ENCODE measurements at regions not wholly inside any gene's neighbourhood (a gene's known extent, or its start where the extent isn't known, plus 50 kb on each side); places are given as distances from the start of the nearest gene placed in this dataset.
A peak's percentile ranks its signal among the peaks of the same experiment; 100 is the strongest.

- CTCF ChIA-PET, result interaction anchor here (0.6 to 1.0 kb wide), 3 partner anchors 10 to 137 kb away, joined by 3 read pairs; no protein-coding TSS in a partner anchor
- Histone ChIP-seq H3K27ac (ENCODE audit: insufficient read depth in 1 of 2, low read depth in 1 of 2, low read length in 2 of 2, poor library complexity in 1 of 2, severe bottlenecking in 2 of 2) (no peak overlapping the region), H3K27me3 (replicated peaks in 2 of 5; ENCODE audit: control insufficient read depth in 4 of 5, insufficient read depth in 5 of 5, low read length in 4 of 5) (no peaks in the 10 kb centered on the region), H3K4me1 (ENCODE audit: control extremely low read depth in 1 of 4, control insufficient read depth in 4 of 4, insufficient read depth in 4 of 4, low read length in 3 of 4) (peaks cover 10 to 22% (median 15%) of the 10 kb centered on the region in 4 experiments), H3K36me3 (ENCODE audit: control insufficient read depth in 4 of 4, insufficient read depth in 4 of 4, low read length in 3 of 4) (no peaks in the 10 kb centered on the region), H3K9me3 (ENCODE audit: control extremely low read depth in 1 of 5, control insufficient read depth in 4 of 5, insufficient read depth in 2 of 5, low read depth in 1 of 5, low read length in 4 of 5) (no peaks in the 10 kb centered on the region), H3K4me3 (ENCODE audit: control insufficient read depth in 1 of 7, extremely low read depth in 1 of 7, insufficient read depth in 4 of 7, low read depth in 2 of 7, low read length in 6 of 7) (no peak overlapping the region)
- POLR2A ChIA-PET, result no interaction called here
- DNase-seq, result no peak
- WGBS (ENCODE audit: insufficient coverage), result 87% methylated on average over 3 of the region's 4 CpGs
Observed at GRCh38 chr14:65278589-65278988, 133.9 kb upstream of the FUT8 start.

DNA sequence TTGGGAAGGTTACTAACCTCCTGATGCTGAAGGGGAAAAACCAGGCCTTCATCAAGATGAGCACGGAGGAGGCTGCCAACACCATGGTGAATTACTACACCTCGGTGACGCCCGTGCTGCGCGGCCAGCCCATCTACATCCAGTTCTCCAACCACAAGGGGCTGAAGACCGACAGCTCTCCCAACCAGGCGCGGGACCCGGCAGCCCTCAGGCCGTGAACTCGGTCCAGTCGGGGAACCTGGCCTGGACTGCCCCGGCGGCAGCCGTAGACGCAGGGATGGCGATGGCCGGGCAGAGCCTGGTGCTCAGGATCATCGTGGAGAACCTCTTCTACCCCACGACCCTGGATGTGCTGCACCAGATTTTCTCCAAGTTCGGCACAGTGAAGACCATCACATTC lies 133.0 kb upstream of the FUT8 start:
- Histone ChIP-seq H3K4me1 (ENCODE audit: control extremely low read depth in 1 of 4, control insufficient read depth in 4 of 4, insufficient read depth in 4 of 4, low read length in 3 of 4) (peaks cover 10 to 22% (median 15%) of the 10 kb centered on the region in 4 experiments), H3K36me3 (ENCODE audit: control insufficient read depth in 4 of 4, insufficient read depth in 4 of 4, low read length in 3 of 4) (no peaks in the 10 kb centered on the region), H3K9me3 (ENCODE audit: control extremely low read depth in 1 of 5, control insufficient read depth in 4 of 5, insufficient read depth in 2 of 5, low read depth in 1 of 5, low read length in 4 of 5) (no peaks in the 10 kb centered on the region), H3K27me3 (replicated peaks in 2 of 5; ENCODE audit: control insufficient read depth in 4 of 5, insufficient read depth in 5 of 5, low read length in 4 of 5) (no peaks in the 10 kb centered on the region), H3K27ac (ENCODE audit: insufficient read depth in 1 of 2, low read depth in 1 of 2, low read length in 2 of 2, poor library complexity in 1 of 2, severe bottlenecking in 2 of 2) (no peak overlapping the region), H3K4me3 (ENCODE audit: control insufficient read depth in 1 of 7, extremely low read depth in 1 of 7, insufficient read depth in 4 of 7, low read depth in 2 of 7, low read length in 6 of 7) (no peak overlapping the region)
- CTCF ChIA-PET, result interaction anchor here (1.0 kb wide), 1 partner anchor 136 kb away, joined by 3 read pairs; no protein-coding TSS in a partner anchor
- DNase-seq, result no peak
- 98% methylated on average over 22 of the region's 22 CpGs for WGBS (ENCODE audit: insufficient coverage)
- POLR2A ChIA-PET, result no interaction called here

GRCh38 chr14:65279958-65280357 lies 132.6 kb upstream of the FUT8 start:
- POLR2A ChIA-PET, result no interaction called here
- no peak for DNase-seq
- Histone ChIP-seq H3K27me3 (replicated peaks in 2 of 5; ENCODE audit: control insufficient read depth in 4 of 5, insufficient read depth in 5 of 5, low read length in 4 of 5) (no peaks in the 10 kb centered on the region), H3K9me3 (ENCODE audit: control extremely low read depth in 1 of 5, control insufficient read depth in 4 of 5, insufficient read depth in 2 of 5, low read depth in 1 of 5, low read length in 4 of 5) (no peaks in the 10 kb centered on the region), H3K4me1 (ENCODE audit: control extremely low read depth in 1 of 4, control insufficient read depth in 4 of 4, insufficient read depth in 4 of 4, low read length in 3 of 4) (peaks cover 10 to 22% (median 15%) of the 10 kb centered on the region in 4 experiments), H3K4me3 (ENCODE audit: control insufficient read depth in 1 of 7, extremely low read depth in 1 of 7, insufficient read depth in 4 of 7, low read depth in 2 of 7, low read length in 6 of 7) (no peak overlapping the region), H3K36me3 (ENCODE audit: control insufficient read depth in 4 of 4, insufficient read depth in 4 of 4, low read length in 3 of 4) (no peaks in the 10 kb centered on the region), H3K27ac (ENCODE audit: insufficient read depth in 1 of 2, low read depth in 1 of 2, low read length in 2 of 2, poor library complexity in 1 of 2, severe bottlenecking in 2 of 2) (no peak overlapping the region)
- 97% methylated on average over 24 of the region's 25 CpGs for WGBS (ENCODE audit: insufficient coverage)
- CTCF ChIA-PET, result no interaction called here

DNA sequence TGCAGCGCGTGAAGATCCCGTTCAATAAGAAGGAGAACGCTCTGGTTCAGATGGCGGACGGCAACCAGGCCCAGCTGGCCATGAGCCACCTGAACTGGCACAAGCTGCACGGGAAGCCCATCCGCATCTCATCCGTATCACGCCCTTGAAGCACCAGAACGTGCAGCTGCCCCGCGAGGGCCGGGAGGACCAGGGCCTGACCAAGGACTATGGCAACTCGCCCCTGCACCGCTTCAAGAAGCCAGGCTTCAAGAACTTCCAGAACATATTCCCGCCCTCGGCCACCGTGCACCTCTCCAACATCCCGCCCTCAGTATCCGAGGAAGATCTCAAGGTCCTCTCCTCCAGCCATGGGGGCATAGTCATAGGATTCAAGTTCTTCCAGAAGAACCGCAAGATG lies 131.9 kb upstream of the FUT8 start:
- Histone ChIP-seq H3K27me3 (replicated peaks in 2 of 5; ENCODE audit: control insufficient read depth in 4 of 5, insufficient read depth in 5 of 5, low read length in 4 of 5) (no peaks in the 10 kb centered on the region), H3K27ac (ENCODE audit: insufficient read depth in 1 of 2, low read depth in 1 of 2, low read length in 2 of 2, poor library complexity in 1 of 2, severe bottlenecking in 2 of 2) (no peak overlapping the region), H3K4me3 (ENCODE audit: control insufficient read depth in 1 of 7, extremely low read depth in 1 of 7, insufficient read depth in 4 of 7, low read depth in 2 of 7, low read length in 6 of 7) (no peak overlapping the region), H3K36me3 (ENCODE audit: control insufficient read depth in 4 of 4, insufficient read depth in 4 of 4, low read length in 3 of 4) (no peaks in the 10 kb centered on the region), H3K9me3 (ENCODE audit: control extremely low read depth in 1 of 5, control insufficient read depth in 4 of 5, insufficient read depth in 2 of 5, low read depth in 1 of 5, low read length in 4 of 5) (no peaks in the 10 kb centered on the region), H3K4me1 (ENCODE audit: control extremely low read depth in 1 of 4, control insufficient read depth in 4 of 4, insufficient read depth in 4 of 4, low read length in 3 of 4) (peaks cover 10 to 22% (median 15%) of the 10 kb centered on the region in 4 experiments)
- ChIA-PET POLR2A (no interaction called here), CTCF (interaction anchor here (1.1 kb wide), 1 partner anchor 11 kb away, joined by 3 read pairs; no protein-coding TSS in a partner anchor)
- 99% methylated on average over 22 of the region's 22 CpGs for WGBS (ENCODE audit: insufficient coverage)
- DNase-seq, result no peak

GRCh38 chr14:65281991-65282895 lies 130.3 kb upstream of the FUT8 start:
- peak overlapping the region in 4 of 7 experiments; percentile 2 to 73 (median 38) for H3K4me3 ChIP-seq (ENCODE audit: control insufficient read depth in 1 of 7, extremely low read depth in 1 of 7, insufficient read depth in 4 of 7, low read depth in 2 of 7, low read length in 6 of 7)
- H3K27ac ChIP-seq (ENCODE audit: insufficient read depth in 1 of 2, low read depth in 1 of 2, low read length in 2 of 2, poor library complexity in 1 of 2, severe bottlenecking in 2 of 2), result peak overlapping the region in 1 of 2 experiments; percentile 54
- no peaks in the 10 kb centered on the region for H3K27me3 ChIP-seq (replicated peaks in 2 of 5; ENCODE audit: control insufficient read depth in 4 of 5, insufficient read depth in 5 of 5, low read length in 4 of 5)
- H3K9me3 ChIP-seq (ENCODE audit: control extremely low read depth in 1 of 5, control insufficient read depth in 4 of 5, insufficient read depth in 2 of 5, low read depth in 1 of 5, low read length in 4 of 5), result no peaks in the 10 kb centered on the region
- peaks cover 9 to 28% (median 16%) of the 10 kb centered on the region in 4 experiments for H3K4me1 ChIP-seq (ENCODE audit: control extremely low read depth in 1 of 4, control insufficient read depth in 4 of 4, insufficient read depth in 4 of 4, low read length in 3 of 4)
- DNase-seq, result peak in 2 of 3 donors; percentile 60 to 75
- H3K36me3 ChIP-seq (ENCODE audit: control insufficient read depth in 4 of 4, insufficient read depth in 4 of 4, low read length in 3 of 4), result no peaks in the 10 kb centered on the region
- WGBS (ENCODE audit: insufficient coverage), result 34% methylated on average over 8 of the region's 12 CpGs
- CTCF ChIA-PET, result interaction anchor here (1.0 to 1.3 kb wide), 2 partner anchors 10 to 129 kb away, joined by 3 read pairs; no protein-coding TSS in a partner anchor
- POLR2A ChIA-PET, result no interaction called here

DNA sequence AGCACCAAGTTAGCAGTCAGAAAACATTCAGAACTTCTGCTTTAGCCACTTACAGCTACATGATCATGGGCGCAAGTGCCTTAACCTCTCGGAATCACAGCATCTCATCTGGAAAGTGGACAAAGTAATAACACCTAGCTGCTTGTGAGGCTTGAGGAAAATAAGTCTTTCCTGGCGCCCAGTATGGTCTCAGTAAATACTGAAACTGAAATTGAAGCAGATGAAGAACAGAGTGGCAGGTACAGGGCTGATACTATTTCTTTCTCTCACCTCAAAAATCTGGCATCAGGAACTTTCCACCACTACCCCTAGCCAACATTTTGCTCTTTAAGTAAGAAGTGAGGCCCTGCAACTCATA lies 129.7 kb upstream of the FUT8 start:
- no CpG with 5 or more reads among the region's 3 CpGs for WGBS (ENCODE audit: insufficient coverage)
- H3K27ac ChIP-seq (ENCODE audit: insufficient read depth in 1 of 2, low read depth in 1 of 2, low read length in 2 of 2, poor library complexity in 1 of 2, severe bottlenecking in 2 of 2), result no peak overlapping the region
- DNase-seq, result no peak
- no peaks in the 10 kb centered on the region for H3K27me3 ChIP-seq (replicated peaks in 2 of 5; ENCODE audit: control insufficient read depth in 4 of 5, insufficient read depth in 5 of 5, low read length in 4 of 5)
- no peaks in the 10 kb centered on the region for H3K36me3 ChIP-seq (ENCODE audit: control insufficient read depth in 4 of 4, insufficient read depth in 4 of 4, low read length in 3 of 4)
- H3K4me3 ChIP-seq (ENCODE audit: control insufficient read depth in 1 of 7, extremely low read depth in 1 of 7, insufficient read depth in 4 of 7, low read depth in 2 of 7, low read length in 6 of 7), result peak overlapping the region in 1 of 7 experiments; percentile 73
- H3K4me1 ChIP-seq (ENCODE audit: control extremely low read depth in 1 of 4, control insufficient read depth in 4 of 4, insufficient read depth in 4 of 4, low read length in 3 of 4), result peaks cover 11 to 33% (median 22%) of the 10 kb centered on the region in 4 experiments
- no peaks in the 10 kb centered on the region for H3K9me3 ChIP-seq (ENCODE audit: control extremely low read depth in 1 of 5, control insufficient read depth in 4 of 5, insufficient read depth in 2 of 5, low read depth in 1 of 5, low read length in 4 of 5)
- ChIA-PET POLR2A (no interaction called here), CTCF (interaction anchor here (1.3 kb wide), 1 partner anchor 9 kb away, joined by 3 read pairs; no protein-coding TSS in a partner anchor)

GRCh38 chr14:65286443-65286842 lies 126.1 kb upstream of the FUT8 start:
- no peaks in the 10 kb centered on the region for H3K9me3 ChIP-seq (ENCODE audit: control extremely low read depth in 1 of 5, control insufficient read depth in 4 of 5, insufficient read depth in 2 of 5, low read depth in 1 of 5, low read length in 4 of 5)
- H3K4me1 ChIP-seq (ENCODE audit: control extremely low read depth in 1 of 4, control insufficient read depth in 4 of 4, insufficient read depth in 4 of 4, low read length in 3 of 4), result peaks cover 15 to 50% (median 41%) of the 10 kb centered on the region in 4 experiments
- peak; percentile 53 to 70 (median 68) for DNase-seq
- H3K27me3 ChIP-seq (replicated peaks in 2 of 5; ENCODE audit: control insufficient read depth in 4 of 5, insufficient read depth in 5 of 5, low read length in 4 of 5), result no peaks in the 10 kb centered on the region
- H3K4me3 ChIP-seq (ENCODE audit: control insufficient read depth in 1 of 7, extremely low read depth in 1 of 7, insufficient read depth in 4 of 7, low read depth in 2 of 7, low read length in 6 of 7), result no peak overlapping the region
- no peak overlapping the region for H3K27ac ChIP-seq (ENCODE audit: insufficient read depth in 1 of 2, low read depth in 1 of 2, low read length in 2 of 2, poor library complexity in 1 of 2, severe bottlenecking in 2 of 2)
- no peaks in the 10 kb centered on the region for H3K36me3 ChIP-seq (ENCODE audit: control insufficient read depth in 4 of 4, insufficient read depth in 4 of 4, low read length in 3 of 4)
- 95% methylated on average over 3 of the region's 8 CpGs for WGBS (ENCODE audit: insufficient coverage)
- ChIA-PET CTCF (interaction anchor here (0.8 to 1.6 kb wide), 9 partner anchors 14 to 785 kb away, joined by 3 to 5 read pairs (median 3); partner anchors contain the start of gene FUT8), POLR2A (interaction anchor here (1.1 kb wide), 1 partner anchor 125 kb away, joined by 3 read pairs; no protein-coding TSS in a partner anchor)
